ENCODE measurements at regions not wholly inside any gene's neighbourhood (a gene's known extent, or its start where the extent isn't known, plus 50 kb on each side); places are given as distances from the start of the nearest gene placed in this dataset.

- TF ChIP-seq CTCF (conservative IDR thresholded peaks at IDR 0.05; ENCODE audit: low read depth, low read length) (no peak), EZH2 (IDR thresholded peaks at IDR 0.05; ENCODE audit: low read length, unreplicated experiment) (no peak), EZH2phosphoT487 (IDR thresholded peaks at IDR 0.05; ENCODE audit: borderline replicate concordance, low read length) (no peak)
These were observed 373.5 kb downstream of the RPS29 start for GRCh38 chr14:49212721-49213120.
